Astrocyte (in vitro differentiated cells and primary cell): ENCODE measurements at regions not wholly inside any gene's neighbourhood (a gene's known extent, or its start where the extent isn't known, plus 50 kb on each side); places are given as distances from the start of the nearest gene placed in this dataset.
"Not testable (repeated sequence)": the region's sequence is repeated elsewhere in the genome, so short reads cannot be mapped to it uniquely, and the experiment has no call there.

ENCODE experiments used
- DNase-seq: peaks from one replicate; pipeline ENCODE4 v3.0.0-alpha.2; 2010; ENCODE audit warnings: low read depth
- FAIRE-seq: peaks from 2 replicates; lab custom pipeline; 2011; peaks lifted over from hg19 to GRCh38; lab: Jason Lieb, UNC
- H2AFZ ChIP-seq: 2 replicates; pipeline ENCODE4 v1.6.0; 2012; ENCODE audit warnings: low read depth, low read length, inconsistent platforms
- H3K27ac ChIP-seq: 2 replicates; pipeline ENCODE4 v1.5.1; 2011; ENCODE audit warnings: low read depth, low read length, inconsistent platforms
- H3K27me3 ChIP-seq: 2 replicates; pipeline ENCODE4 v1.6.0; 2011; ENCODE audit warnings: low read length, inconsistent platforms; ENCODE audit not compliant: insufficient read depth
- H3K36me3 ChIP-seq: 2 replicates; pipeline ENCODE4 v1.5.1; 2011; ENCODE audit warnings: low read length, inconsistent platforms; ENCODE audit not compliant: insufficient read depth
- H3K4me1 ChIP-seq: 2 replicates; pipeline ENCODE4 v1.5.1; 2011; ENCODE audit warnings: low read length, inconsistent platforms; ENCODE audit not compliant: insufficient read depth
- H3K4me2 ChIP-seq: 2 replicates; pipeline ENCODE4 v1.6.0; 2012; ENCODE audit warnings: low read length, inconsistent platforms
- H3K4me3 ChIP-seq: 2 replicates; pipeline ENCODE4 v1.5.1; 2011; ENCODE audit warnings: low read depth, mild to moderate bottlenecking, low read length, inconsistent platforms; ENCODE audit not compliant: insufficient read depth
- H3K79me2 ChIP-seq: 2 replicates; pipeline ENCODE4 v1.6.0; 2012; ENCODE audit warnings: mild to moderate bottlenecking, low read length, inconsistent platforms; ENCODE audit not compliant: insufficient read depth
- H3K9ac ChIP-seq: 2 replicates; pipeline ENCODE4 v1.6.0; 2012; ENCODE audit warnings: mild to moderate bottlenecking, low read length, inconsistent platforms
- H3K9me3 ChIP-seq: 2 replicates; pipeline ENCODE4 v1.5.1; 2012; ENCODE audit warnings: low read depth, mild to moderate bottlenecking, low read length, inconsistent platforms; ENCODE audit not compliant: insufficient read depth
- H4K20me1 ChIP-seq: 2 replicates; pipeline ENCODE4 v1.6.0; 2012; ENCODE audit warnings: low read length, inconsistent platforms; ENCODE audit not compliant: insufficient read depth
- H3K27ac Mint-ChIP-seq: one replicate; pipeline ENCODE4 v1.8.0; 2021; ENCODE audit warnings: mild to moderate bottlenecking, mixed read lengths; ENCODE audit not compliant: unreplicated experiment
- H3K27me3 Mint-ChIP-seq: one replicate; pipeline ENCODE4 v1.8.0; 2021; ENCODE audit warnings: low read depth, mixed read lengths; ENCODE audit not compliant: unreplicated experiment
- H3K36me3 Mint-ChIP-seq: one replicate; pipeline ENCODE4 v1.8.0; 2021; ENCODE audit warnings: low read depth, mixed read lengths; ENCODE audit not compliant: unreplicated experiment
- H3K4me1 Mint-ChIP-seq: one replicate; pipeline ENCODE4 v1.8.0; 2021; ENCODE audit warnings: low read depth, mixed read lengths; ENCODE audit not compliant: unreplicated experiment
- H3K4me3 Mint-ChIP-seq: one replicate; pipeline ENCODE4 v1.8.0; 2021; ENCODE audit warnings: mild to moderate bottlenecking, moderate library complexity, mixed read lengths; ENCODE audit not compliant: unreplicated experiment
- H3K9me3 Mint-ChIP-seq: one replicate; pipeline ENCODE4 v1.8.0; 2021; ENCODE audit warnings: mild to moderate bottlenecking, mixed read lengths; ENCODE audit not compliant: unreplicated experiment
- EZH2 ChIP-seq: IDR thresholded peaks from 2 replicates; pipeline ENCODE4 v1.6.1; 2012; ENCODE audit warnings: mild to moderate bottlenecking, low read length, inconsistent platforms; ENCODE audit not compliant: insufficient read depth
- TF ChIP-seq, protein P1 (sequence below): IDR thresholded peaks from 2 replicates; pipeline ENCODE4 v1.5.1; 2011; ENCODE audit warnings: low read depth, mild to moderate bottlenecking, inconsistent platforms, low read length, moderate library complexity; ENCODE audit not compliant: insufficient read depth

DNA sequence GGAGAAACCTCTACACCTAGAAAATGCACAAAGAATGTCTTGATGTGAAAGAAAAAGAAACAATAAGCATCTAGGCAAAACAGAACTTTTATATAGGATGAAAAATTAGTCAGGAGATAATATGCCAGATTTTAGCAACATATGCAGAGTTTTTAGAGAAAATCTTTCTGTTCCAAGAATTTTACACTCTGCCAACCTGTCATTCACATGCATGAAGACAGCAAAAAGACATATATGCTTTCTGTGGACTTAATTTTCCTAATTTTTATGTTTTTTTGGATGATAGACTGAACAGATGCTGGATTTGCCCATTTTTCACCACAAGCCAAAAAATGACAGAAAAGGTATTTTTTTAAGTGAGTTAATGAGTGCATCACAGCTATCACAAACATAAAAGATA, 637.3 kb downstream of the TRIB2 start:
- H3K9me3 Mint-ChIP-seq, result no peaks in the 10 kb centered on the region
- no peak overlapping the region for H3K4me2 ChIP-seq
- H3K4me1 Mint-ChIP-seq, result no peaks in the 10 kb centered on the region
- no peaks in the 10 kb centered on the region for H4K20me1 ChIP-seq
- no peaks in the 10 kb centered on the region for H3K36me3 ChIP-seq
- DNase-seq, result no peak
- H2AFZ ChIP-seq, result no peak overlapping the region
- H3K4me3 ChIP-seq, result no peak overlapping the region
- TF ChIP-seq EZH2, result no peak
- TF ChIP-seq, protein P1, sequence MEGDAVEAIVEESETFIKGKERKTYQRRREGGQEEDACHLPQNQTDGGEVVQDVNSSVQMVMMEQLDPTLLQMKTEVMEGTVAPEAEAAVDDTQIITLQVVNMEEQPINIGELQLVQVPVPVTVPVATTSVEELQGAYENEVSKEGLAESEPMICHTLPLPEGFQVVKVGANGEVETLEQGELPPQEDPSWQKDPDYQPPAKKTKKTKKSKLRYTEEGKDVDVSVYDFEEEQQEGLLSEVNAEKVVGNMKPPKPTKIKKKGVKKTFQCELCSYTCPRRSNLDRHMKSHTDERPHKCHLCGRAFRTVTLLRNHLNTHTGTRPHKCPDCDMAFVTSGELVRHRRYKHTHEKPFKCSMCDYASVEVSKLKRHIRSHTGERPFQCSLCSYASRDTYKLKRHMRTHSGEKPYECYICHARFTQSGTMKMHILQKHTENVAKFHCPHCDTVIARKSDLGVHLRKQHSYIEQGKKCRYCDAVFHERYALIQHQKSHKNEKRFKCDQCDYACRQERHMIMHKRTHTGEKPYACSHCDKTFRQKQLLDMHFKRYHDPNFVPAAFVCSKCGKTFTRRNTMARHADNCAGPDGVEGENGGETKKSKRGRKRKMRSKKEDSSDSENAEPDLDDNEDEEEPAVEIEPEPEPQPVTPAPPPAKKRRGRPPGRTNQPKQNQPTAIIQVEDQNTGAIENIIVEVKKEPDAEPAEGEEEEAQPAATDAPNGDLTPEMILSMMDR, result no peak
- no peaks in the 10 kb centered on the region for H3K27me3 ChIP-seq
- peaks cover 1% of the 10 kb centered on the region for H3K27me3 Mint-ChIP-seq
- H3K9me3 ChIP-seq, result no peaks in the 10 kb centered on the region
- FAIRE-seq, result no peak
- no peak overlapping the region for H3K4me3 Mint-ChIP-seq
- H3K79me2 ChIP-seq, result no peaks in the 10 kb centered on the region
- H3K9ac ChIP-seq, result no peak overlapping the region
- H3K27ac Mint-ChIP-seq, result no peak overlapping the region
- no peaks in the 10 kb centered on the region for H3K36me3 Mint-ChIP-seq
- no peak overlapping the region for H3K27ac ChIP-seq
- no peaks in the 10 kb centered on the region for H3K4me1 ChIP-seq

DNA sequence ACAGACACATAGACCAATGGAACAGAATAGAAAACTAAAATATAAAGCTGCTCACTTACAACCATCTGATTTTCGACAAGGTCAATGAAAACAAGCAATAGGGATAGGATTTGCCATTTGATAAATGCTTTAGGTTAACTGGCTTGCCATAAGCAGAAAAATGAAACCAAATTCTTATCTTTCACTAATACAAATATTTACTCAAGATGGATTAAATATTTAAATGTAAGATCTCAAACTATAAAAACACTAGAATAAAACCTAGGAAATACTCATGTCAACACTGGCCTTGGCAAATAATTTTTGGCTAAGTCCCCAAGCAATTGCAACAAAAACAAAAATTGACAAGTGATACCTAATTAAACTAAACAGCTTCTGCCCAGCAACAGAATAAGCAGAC, 665.2 kb downstream of the TRIB2 start:
- not testable (repeated sequence) for H4K20me1 ChIP-seq, H3K27me3 Mint-ChIP-seq, FAIRE-seq

DNA sequence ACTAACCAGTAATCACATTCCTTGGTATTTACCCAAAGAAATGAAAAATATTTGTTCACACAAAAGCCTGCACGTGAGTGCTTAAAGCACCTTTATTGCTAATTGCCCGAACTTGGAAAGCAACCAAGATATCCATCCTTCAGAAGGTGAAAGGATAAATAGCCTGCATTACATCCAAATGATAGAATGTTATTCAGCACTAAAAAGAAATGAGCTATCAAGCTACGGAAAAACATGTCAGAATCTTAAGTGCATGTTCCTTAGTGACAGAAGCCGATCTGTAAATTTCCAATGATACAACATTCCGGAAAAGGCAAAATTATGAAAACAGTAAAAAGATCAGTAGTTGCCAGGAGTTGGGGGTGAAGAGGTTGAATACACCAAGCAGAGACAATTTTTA, 672.4 kb downstream of the TRIB2 start:
- DNase-seq, FAIRE-seq: not testable (repeated sequence)

More for the DNA sequence above, 665.2 kb downstream of the TRIB2 start:
- H3K27me3 ChIP-seq, H3K9ac ChIP-seq, H3K36me3 Mint-ChIP-seq, H3K4me3 ChIP-seq, H3K9me3 ChIP-seq, H3K4me2 ChIP-seq, H3K27ac ChIP-seq, H3K4me3 Mint-ChIP-seq, H3K36me3 ChIP-seq, H3K79me2 ChIP-seq, H3K9me3 Mint-ChIP-seq, H2AFZ ChIP-seq, DNase-seq, H3K4me1 ChIP-seq, H3K27ac Mint-ChIP-seq: not testable (repeated sequence)
- peaks cover 11% of the 10 kb centered on the region for H3K4me1 Mint-ChIP-seq

DNA sequence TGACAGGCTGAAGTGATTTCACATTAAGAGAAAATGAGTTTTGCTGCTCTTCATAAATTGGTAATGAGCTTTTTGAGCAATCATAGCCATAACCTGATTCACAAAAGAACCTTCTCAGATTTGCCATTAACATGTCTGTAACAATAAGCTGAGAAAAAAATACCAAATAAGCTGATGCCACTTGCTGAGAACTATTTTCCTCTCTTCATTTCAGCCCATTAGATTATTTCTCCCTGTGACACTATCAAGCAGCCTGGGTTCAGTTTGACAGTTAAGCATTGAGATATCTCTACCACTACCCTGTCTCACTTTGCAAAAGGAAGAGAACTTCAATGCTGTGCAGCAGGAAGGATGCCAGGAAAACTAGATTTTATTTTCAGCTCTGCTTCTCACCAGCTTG, 673.9 kb downstream of the TRIB2 start:
- H3K4me3 ChIP-seq, result no peak overlapping the region
- no peak overlapping the region for H2AFZ ChIP-seq
- Mint-ChIP-seq H3K27ac (no peak overlapping the region), H3K27me3 (no peaks in the 10 kb centered on the region), H3K9me3 (no peaks in the 10 kb centered on the region), H3K4me3 (no peak overlapping the region), H3K4me1 (no peaks in the 10 kb centered on the region), H3K36me3 (no peaks in the 10 kb centered on the region)
- H3K27ac ChIP-seq, result no peak overlapping the region
- no peaks in the 10 kb centered on the region for H3K36me3 ChIP-seq
- no peaks in the 10 kb centered on the region for H3K27me3 ChIP-seq
- no peak overlapping the region for H3K9ac ChIP-seq
- H3K9me3 ChIP-seq, result no peaks in the 10 kb centered on the region
- DNase-seq (no peak), FAIRE-seq (no peak)
- TF ChIP-seq, protein P1, result no peak
- TF ChIP-seq EZH2, result no peak
- no peaks in the 10 kb centered on the region for H3K4me1 ChIP-seq
- no peak overlapping the region for H3K4me2 ChIP-seq
- H4K20me1 ChIP-seq, result no peaks in the 10 kb centered on the region
- no peaks in the 10 kb centered on the region for H3K79me2 ChIP-seq

More for the DNA sequence above, 672.4 kb downstream of the TRIB2 start:
- H3K4me3 ChIP-seq, H4K20me1 ChIP-seq, H3K79me2 ChIP-seq, H3K27me3 Mint-ChIP-seq, H3K4me3 Mint-ChIP-seq, H3K9ac ChIP-seq, H3K36me3 Mint-ChIP-seq, H3K36me3 ChIP-seq, H3K27ac ChIP-seq, H3K9me3 ChIP-seq, H2AFZ ChIP-seq, H3K27me3 ChIP-seq, H3K9me3 Mint-ChIP-seq, H3K4me1 ChIP-seq, H3K27ac Mint-ChIP-seq, H3K4me1 Mint-ChIP-seq, H3K4me2 ChIP-seq: not testable (repeated sequence)
